ENCODE measurements at regions not wholly inside any gene's neighbourhood (a gene's known extent, or its start where the extent isn't known, plus 50 kb on each side); places are given as distances from the start of the nearest gene placed in this dataset.

DNA sequence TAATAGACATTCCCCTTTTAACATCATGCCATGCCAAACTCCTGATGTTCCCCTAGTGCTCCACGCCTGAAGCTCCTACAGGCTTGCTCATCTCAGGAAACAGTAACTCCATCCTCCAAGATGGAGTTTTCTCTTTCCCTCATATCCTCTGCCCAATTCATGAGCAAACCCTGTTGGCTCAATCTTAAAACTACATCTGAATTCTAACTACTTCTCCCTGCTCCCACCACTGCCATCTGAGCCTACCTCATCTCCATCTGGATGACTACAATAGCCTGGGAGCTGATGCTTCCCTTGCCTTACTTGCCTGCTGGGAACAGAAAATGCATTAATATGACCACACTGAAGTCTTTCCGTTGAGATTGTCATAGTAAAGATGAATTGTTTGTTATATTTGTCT lies 271.7 kb upstream of the MKLN1 start:
- no peak for TF ChIP-seq EZH2 (IDR thresholded peaks at IDR 0.05; ENCODE audit: borderline replicate concordance, insufficient read depth, low read depth, low read length, poor library complexity, severe bottlenecking)
- TF ChIP-seq, protein P1, sequence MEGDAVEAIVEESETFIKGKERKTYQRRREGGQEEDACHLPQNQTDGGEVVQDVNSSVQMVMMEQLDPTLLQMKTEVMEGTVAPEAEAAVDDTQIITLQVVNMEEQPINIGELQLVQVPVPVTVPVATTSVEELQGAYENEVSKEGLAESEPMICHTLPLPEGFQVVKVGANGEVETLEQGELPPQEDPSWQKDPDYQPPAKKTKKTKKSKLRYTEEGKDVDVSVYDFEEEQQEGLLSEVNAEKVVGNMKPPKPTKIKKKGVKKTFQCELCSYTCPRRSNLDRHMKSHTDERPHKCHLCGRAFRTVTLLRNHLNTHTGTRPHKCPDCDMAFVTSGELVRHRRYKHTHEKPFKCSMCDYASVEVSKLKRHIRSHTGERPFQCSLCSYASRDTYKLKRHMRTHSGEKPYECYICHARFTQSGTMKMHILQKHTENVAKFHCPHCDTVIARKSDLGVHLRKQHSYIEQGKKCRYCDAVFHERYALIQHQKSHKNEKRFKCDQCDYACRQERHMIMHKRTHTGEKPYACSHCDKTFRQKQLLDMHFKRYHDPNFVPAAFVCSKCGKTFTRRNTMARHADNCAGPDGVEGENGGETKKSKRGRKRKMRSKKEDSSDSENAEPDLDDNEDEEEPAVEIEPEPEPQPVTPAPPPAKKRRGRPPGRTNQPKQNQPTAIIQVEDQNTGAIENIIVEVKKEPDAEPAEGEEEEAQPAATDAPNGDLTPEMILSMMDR (IDR thresholded peaks at IDR 0.05): no peak

Measured in B cell (primary cell).